ENCODE measurements at regions not wholly inside any gene's neighbourhood (a gene's known extent, or its start where the extent isn't known, plus 50 kb on each side); places are given as distances from the start of the nearest gene placed in this dataset.

DNA sequence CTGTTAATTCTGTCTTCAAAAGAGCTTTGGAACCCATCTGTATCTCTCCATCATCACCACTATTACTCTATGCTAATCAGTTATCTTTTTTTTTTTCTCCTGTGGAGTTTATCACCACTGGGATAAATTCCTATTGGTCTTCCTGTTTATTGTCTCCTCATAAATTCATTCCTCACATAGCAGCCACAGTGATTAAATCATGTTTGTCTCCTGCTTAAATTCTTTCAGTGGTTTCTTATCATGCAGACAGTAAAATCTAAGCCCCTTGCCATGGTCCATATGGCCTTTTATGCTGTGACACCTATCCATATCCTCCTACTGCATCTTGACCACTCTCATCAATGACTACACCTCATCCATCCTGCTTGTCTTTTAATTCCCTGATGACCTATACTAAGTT, 239.8 kb upstream of the ZEB2 start:
- TF ChIP-seq, protein P1, sequence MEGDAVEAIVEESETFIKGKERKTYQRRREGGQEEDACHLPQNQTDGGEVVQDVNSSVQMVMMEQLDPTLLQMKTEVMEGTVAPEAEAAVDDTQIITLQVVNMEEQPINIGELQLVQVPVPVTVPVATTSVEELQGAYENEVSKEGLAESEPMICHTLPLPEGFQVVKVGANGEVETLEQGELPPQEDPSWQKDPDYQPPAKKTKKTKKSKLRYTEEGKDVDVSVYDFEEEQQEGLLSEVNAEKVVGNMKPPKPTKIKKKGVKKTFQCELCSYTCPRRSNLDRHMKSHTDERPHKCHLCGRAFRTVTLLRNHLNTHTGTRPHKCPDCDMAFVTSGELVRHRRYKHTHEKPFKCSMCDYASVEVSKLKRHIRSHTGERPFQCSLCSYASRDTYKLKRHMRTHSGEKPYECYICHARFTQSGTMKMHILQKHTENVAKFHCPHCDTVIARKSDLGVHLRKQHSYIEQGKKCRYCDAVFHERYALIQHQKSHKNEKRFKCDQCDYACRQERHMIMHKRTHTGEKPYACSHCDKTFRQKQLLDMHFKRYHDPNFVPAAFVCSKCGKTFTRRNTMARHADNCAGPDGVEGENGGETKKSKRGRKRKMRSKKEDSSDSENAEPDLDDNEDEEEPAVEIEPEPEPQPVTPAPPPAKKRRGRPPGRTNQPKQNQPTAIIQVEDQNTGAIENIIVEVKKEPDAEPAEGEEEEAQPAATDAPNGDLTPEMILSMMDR (conservative IDR thresholded peaks at IDR 0.05 in 1 of 2, IDR thresholded peaks at IDR 0.05 in 1 of 2; ENCODE audit: low read depth in 1 of 2, low read length in 2 of 2) = no peak
- TF ChIP-seq EZH2 (IDR thresholded peaks at IDR 0.05; ENCODE audit: low read length, missing control alignments) = no peak

Data from fibroblast of lung (primary cell).